ENCODE measurements at regions not wholly inside any gene's neighbourhood (a gene's known extent, or its start where the extent isn't known, plus 50 kb on each side); places are given as distances from the start of the nearest gene placed in this dataset.

DNA sequence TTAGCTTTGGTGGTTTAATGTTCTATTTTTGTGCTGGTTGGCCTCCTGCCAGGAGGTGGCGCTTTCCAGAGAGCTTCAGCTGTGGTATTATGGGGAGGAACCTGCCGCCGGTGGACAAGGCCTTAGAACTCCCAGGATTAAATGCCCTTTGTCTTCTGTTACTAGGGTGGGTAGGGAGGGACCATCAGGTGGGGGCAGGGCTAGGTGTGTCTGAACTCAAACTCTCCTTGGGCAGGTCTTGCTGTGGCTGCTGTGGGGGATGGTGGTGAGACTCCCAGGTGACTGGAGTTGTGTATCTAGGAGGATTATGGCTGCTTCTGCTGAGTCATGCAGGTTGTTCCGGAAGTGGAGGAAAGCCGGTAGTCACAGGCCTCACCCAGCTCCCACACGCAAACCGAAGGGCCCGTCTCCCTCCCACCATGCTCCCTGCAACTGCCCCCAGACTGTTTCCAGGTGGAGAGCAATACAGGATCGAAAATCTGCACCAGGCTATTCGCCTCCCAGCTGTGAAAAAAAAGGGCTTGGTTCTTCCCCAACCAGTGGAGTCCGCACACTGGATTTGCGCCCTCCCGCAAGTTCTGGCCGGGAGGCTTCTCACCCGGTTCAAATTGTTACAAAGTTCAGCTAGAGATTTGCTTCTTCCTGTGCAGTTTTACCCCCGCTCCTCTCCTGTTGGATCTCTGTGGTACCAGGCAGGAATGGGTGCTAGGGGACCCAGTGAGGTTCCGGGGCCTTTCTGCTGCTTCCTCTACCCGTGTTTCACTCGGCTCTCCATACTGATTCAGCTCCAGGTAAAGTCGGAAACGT is 220.5 kb downstream of the CENPF start:
- no peak for DNase-seq
- ATAC-seq, result no peak
- intact Hi-C loops (cut with DNase I), result loop anchor here in 1 of 10 donors (10.0 kb wide), 1 partner anchor 671 kb away; no protein-coding TSS in a partner anchor
- 86 to 89% (median 89%) methylated on average over 18 to 21 of the region's 21 CpGs for WGBS, 4 donors
- peaks cover 0 to 22% (median 5%) of the 10 kb centered on the region in 12 donors for H3K9me3 ChIP-seq
- H3K27ac ChIP-seq, result no peak overlapping the region
- no peaks in the 10 kb centered on the region for H3K4me1 ChIP-seq
- H3K4me3 ChIP-seq, result no peak overlapping the region
- H3K27me3 ChIP-seq, result no peaks in the 10 kb centered on the region
- TF ChIP-seq, protein P1, sequence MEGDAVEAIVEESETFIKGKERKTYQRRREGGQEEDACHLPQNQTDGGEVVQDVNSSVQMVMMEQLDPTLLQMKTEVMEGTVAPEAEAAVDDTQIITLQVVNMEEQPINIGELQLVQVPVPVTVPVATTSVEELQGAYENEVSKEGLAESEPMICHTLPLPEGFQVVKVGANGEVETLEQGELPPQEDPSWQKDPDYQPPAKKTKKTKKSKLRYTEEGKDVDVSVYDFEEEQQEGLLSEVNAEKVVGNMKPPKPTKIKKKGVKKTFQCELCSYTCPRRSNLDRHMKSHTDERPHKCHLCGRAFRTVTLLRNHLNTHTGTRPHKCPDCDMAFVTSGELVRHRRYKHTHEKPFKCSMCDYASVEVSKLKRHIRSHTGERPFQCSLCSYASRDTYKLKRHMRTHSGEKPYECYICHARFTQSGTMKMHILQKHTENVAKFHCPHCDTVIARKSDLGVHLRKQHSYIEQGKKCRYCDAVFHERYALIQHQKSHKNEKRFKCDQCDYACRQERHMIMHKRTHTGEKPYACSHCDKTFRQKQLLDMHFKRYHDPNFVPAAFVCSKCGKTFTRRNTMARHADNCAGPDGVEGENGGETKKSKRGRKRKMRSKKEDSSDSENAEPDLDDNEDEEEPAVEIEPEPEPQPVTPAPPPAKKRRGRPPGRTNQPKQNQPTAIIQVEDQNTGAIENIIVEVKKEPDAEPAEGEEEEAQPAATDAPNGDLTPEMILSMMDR (IDR thresholded peaks at IDR 0.05), result no peak
- no peak for TF ChIP-seq POLR2A (IDR thresholded peaks at IDR 0.05)
- H3K36me3 ChIP-seq, result no peaks in the 10 kb centered on the region

DNA sequence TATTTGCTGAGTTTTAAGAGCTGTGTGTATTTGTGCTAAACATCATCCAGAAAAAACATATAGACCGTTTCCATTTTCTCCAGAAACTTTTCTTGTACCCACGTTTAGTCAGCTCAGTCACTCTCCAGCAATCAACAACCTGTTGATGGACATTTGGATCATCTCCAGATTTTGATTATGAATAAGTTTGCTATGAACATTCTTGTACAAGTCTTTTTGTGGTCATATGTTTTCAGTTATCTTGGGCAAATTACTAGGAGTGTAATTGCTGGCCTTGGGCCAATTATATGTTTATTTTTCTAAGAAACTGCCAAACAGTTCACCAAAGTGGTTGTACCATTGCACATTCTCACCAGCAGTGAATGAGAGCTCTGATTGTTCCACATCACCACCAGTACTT is 221.8 kb downstream of the CENPF start:
- intact Hi-C loops (cut with DNase I), result loop anchor here in 1 of 10 donors (10.0 kb wide), 1 partner anchor 670 kb away; no protein-coding TSS in a partner anchor

DNA sequence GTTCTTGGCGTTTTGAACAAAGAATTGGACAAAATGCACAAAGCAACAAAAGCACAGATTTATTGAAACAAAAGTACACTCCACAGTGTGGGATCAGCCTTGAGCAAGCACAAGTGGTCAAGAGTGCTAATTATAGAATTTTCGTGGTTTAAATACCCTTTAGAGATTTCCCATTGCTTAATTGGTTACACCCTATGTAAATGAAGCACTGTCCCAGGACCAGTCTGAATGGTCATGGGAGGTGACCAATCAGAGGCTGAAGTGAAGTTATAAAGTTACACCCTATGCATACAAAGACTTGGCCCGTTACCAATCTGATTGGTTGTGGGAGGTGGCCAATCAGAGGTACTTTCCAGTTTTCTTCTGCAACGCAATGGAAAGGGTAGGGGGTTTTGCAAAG is 223.6 kb downstream of the CENPF start:
- 77 to 80% (median 78%) methylated on average over 4 of the region's 4 CpGs for WGBS, 4 donors
- H3K4me3 ChIP-seq, result no peak overlapping the region
- DNase-seq (no peak), ATAC-seq (no peak)
- intact Hi-C loops (cut with DNase I), result loop anchor here in 1 of 10 donors (10.0 kb wide), 1 partner anchor 668 kb away; no protein-coding TSS in a partner anchor
- H3K9me3 ChIP-seq, result peaks cover 0 to 35% (median 5%) of the 10 kb centered on the region in 12 donors
- no peaks in the 10 kb centered on the region for H3K4me1 ChIP-seq
- no peaks in the 10 kb centered on the region for H3K27me3 ChIP-seq
- H3K27ac ChIP-seq, result no peak overlapping the region
- no peak for TF ChIP-seq POLR2A (IDR thresholded peaks at IDR 0.05)
- TF ChIP-seq, protein P1 (IDR thresholded peaks at IDR 0.05), result no peak
- no peaks in the 10 kb centered on the region for H3K36me3 ChIP-seq

More for the DNA sequence above, 221.8 kb downstream of the CENPF start:
- Histone ChIP-seq H3K4me1 (no peaks in the 10 kb centered on the region), H3K9me3 (peaks cover 0 to 34% (median 5%) of the 10 kb centered on the region in 12 donors), H3K36me3 (no peaks in the 10 kb centered on the region), H3K4me3 (no peak overlapping the region), H3K27ac (no peak overlapping the region), H3K27me3 (no peaks in the 10 kb centered on the region)
- WGBS, 4 donors, result 28 to 40% (median 32%) methylated on average over 2 of the region's 2 CpGs
- DNase-seq (no peak), ATAC-seq (no peak)
- TF ChIP-seq, protein P1 (IDR thresholded peaks at IDR 0.05), result no peak
- TF ChIP-seq POLR2A (IDR thresholded peaks at IDR 0.05), result no peak

DNA sequence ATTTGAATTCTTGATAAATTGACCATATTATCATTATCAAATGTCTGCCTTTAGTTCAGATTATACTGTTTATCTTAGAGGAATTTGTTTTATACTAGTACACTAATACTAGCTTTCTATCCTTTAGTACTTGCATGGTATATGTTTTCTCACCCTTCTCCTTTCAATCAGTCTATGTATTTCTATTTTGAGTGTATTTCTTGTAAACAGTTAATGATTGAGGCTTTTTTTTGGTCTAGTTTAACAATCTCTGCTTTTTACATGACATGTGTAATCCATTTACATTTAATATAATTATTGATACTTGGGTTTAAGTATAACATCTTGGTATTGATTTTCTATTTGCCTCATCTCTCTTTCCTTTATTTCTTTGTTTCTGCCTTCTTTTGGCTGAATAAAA is 224.9 kb downstream of the CENPF start:
- no peak for ATAC-seq
- Histone ChIP-seq H3K27me3 (no peaks in the 10 kb centered on the region), H3K4me1 (no peaks in the 10 kb centered on the region), H3K9me3 (peaks cover 0 to 35% (median 5%) of the 10 kb centered on the region in 12 donors), H3K36me3 (no peaks in the 10 kb centered on the region), H3K27ac (no peak overlapping the region), H3K4me3 (no peak overlapping the region)
- intact Hi-C loops (cut with DNase I), result loop anchor here in 1 of 10 donors (10.0 kb wide), 1 partner anchor 667 kb away; no protein-coding TSS in a partner anchor
- no peak for DNase-seq
- TF ChIP-seq, protein P1 (IDR thresholded peaks at IDR 0.05), result no peak
- no peak for TF ChIP-seq POLR2A (IDR thresholded peaks at IDR 0.05)

Data from heart left ventricle (tissue), 16 donors.